Omental fat pad (tissue), 3 donors: ENCODE measurements at regions not wholly inside any gene's neighbourhood (a gene's known extent, or its start where the extent isn't known, plus 50 kb on each side); places are given as distances from the start of the nearest gene placed in this dataset.

Experiments
- ATAC-seq: fragments of 150-250 bp; one replicate; pipeline ENCODE4 v1.9.1; 2016; ENCODE audit warnings: mild to moderate bottlenecking, moderate library complexity; ENCODE audit not compliant: low FRiP score
- DNase-seq: peaks from one replicate; pipeline ENCODE4 v3.0.0-alpha.2; 2019; ENCODE audit warnings: low spot score
- TF ChIP-seq, protein P1 (sequence below), 3 donors: fragments of 450-650 bp; IDR thresholded peaks; one replicate each; pipeline ENCODE4 v1.5.1; 2016 to 2017; ENCODE audit warnings: antibody characterized with exemption in 3 of 3, mild to moderate bottlenecking in 3 of 3, moderate library complexity in 2 of 3

DNA sequence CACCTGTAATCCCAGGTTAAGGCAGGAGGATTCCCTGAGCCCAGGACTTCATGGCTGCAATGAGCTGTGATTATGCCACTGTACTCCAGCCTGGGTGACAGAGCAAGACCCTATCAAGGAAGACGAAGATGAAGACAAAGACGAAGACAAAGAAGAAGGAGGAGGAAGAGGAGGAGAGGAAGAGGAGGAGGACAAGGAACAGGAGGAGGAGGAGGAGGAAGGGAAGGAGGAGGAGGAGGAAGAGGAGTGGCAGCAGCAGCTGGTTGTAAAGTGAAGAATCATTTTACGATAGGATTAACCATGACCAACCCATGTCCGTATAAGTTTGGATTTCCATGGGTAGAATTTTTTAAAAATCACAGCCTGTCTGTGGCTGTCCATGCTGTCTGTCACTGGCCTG, 316.8 kb upstream of the TNRC6C start:
- ATAC-seq (no peak), DNase-seq (no peak)
- TF ChIP-seq, protein P1, sequence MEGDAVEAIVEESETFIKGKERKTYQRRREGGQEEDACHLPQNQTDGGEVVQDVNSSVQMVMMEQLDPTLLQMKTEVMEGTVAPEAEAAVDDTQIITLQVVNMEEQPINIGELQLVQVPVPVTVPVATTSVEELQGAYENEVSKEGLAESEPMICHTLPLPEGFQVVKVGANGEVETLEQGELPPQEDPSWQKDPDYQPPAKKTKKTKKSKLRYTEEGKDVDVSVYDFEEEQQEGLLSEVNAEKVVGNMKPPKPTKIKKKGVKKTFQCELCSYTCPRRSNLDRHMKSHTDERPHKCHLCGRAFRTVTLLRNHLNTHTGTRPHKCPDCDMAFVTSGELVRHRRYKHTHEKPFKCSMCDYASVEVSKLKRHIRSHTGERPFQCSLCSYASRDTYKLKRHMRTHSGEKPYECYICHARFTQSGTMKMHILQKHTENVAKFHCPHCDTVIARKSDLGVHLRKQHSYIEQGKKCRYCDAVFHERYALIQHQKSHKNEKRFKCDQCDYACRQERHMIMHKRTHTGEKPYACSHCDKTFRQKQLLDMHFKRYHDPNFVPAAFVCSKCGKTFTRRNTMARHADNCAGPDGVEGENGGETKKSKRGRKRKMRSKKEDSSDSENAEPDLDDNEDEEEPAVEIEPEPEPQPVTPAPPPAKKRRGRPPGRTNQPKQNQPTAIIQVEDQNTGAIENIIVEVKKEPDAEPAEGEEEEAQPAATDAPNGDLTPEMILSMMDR (IDR thresholded peaks at IDR 0.05): no peak

DNA sequence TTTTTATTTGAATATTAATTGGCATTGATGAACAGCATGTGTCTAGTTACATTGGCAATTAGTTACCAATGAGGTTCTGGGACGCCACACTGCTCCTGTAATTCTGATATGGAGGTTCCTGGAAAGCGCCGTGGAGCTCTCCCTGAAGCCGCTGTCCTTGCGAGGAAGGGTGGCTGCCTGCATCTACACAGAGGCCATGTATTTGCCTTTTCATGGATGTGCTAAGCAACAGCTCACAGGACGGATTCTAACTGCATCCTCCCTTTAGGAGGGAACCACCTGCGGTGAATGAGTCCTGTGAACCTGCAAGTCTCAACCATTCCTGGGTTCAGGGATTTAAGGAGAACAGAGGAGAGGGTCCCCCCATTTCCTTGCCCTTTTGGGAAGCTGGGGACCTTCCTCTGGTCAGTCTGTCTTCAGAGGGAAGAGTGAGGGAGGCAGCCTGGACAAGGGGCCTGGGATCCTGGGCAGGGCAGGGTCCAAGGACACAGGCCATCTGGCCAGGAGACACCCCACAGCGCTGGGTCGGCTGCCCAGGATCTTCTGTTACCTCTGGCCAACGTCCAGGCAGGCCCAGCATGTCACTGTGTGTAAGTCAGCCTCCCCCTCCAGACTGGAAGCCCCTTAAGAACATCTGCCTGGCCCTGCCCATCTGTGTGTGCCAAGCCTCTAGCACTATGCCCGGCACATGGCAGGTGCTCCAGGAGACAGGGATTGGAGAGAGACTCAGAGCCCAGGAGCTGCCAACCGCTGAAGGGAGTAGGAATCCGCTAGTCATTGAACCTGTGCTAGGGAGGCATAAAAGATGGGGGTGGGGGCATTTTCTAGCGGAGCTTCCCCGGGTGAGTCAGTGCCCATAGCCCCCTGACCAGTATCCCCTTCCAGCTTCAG, 314.1 kb upstream of the TNRC6C start:
- DNase-seq (no peak), ATAC-seq (no peak)
- TF ChIP-seq, protein P1 (IDR thresholded peaks at IDR 0.05): no peak

DNA sequence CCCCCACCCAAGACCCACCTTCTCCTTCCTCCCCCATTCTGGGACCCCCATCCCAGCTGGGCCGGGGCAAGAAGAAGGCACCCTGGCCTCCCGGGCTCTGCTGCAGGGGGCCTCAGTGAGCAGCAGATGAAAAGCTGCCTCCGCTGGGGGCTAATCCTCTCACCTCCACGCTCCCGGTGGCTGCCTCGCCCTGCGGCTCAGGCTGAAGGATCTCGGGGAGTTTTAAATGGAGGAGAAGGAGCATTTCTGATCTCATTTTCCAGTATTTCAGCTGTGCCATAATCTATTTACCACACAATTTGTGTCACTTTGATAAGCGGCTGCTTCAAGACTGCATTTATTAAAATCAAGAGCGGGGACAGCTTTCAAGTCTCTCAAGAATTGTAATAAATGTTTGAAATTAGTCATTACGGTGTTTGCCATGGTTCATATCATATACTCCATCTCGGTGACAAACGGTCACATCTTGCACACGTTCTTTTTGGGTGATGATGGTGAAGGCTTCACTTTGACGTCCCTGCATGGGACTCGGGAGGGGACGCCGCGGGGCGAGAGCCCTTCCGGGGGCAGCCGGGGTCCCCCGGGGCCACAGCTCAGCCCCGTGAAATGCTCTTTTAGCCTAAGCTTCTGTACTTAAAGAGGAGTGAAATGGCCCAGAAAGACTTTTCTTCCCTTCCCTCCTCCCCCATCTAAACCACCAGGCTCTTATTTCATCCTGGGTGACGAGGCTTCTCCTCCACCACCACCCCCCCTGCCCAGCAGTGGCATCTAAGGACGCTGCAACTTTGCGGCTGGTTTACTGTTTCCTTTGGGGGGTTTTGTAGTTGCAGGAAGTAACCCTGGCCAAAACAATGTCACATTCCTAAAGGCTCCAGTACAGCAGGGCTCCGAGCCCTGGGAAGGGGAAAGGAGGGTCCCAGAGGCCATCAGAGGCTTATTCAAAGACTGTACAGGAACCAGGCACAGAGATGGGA, 313.1 kb upstream of the TNRC6C start:
- no peak for ATAC-seq
- DNase-seq: no peak
- TF ChIP-seq, protein P1 (IDR thresholded peaks at IDR 0.05): no peak

DNA sequence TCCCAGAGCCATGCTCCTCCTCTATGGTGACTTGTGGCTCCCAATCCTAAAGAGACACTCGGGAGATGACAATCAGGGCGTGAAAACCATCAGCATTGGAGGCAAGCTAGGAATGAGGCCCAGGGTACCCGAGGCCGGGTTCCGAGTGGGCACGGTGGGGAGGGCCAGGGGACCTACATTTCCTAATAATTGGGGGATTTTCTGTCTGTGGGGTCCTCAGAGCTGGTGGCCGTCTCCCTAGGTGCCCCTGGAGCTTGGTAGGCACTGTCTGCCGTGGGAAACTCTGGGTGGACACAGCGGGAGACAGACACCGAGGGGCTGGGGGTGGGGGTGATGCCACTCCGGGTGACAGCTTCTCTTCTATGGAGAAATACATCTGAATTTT, 312.5 kb upstream of the TNRC6C start:
- DNase-seq (no peak), ATAC-seq (no peak)
- TF ChIP-seq, protein P1 (IDR thresholded peaks at IDR 0.05): no peak

DNA sequence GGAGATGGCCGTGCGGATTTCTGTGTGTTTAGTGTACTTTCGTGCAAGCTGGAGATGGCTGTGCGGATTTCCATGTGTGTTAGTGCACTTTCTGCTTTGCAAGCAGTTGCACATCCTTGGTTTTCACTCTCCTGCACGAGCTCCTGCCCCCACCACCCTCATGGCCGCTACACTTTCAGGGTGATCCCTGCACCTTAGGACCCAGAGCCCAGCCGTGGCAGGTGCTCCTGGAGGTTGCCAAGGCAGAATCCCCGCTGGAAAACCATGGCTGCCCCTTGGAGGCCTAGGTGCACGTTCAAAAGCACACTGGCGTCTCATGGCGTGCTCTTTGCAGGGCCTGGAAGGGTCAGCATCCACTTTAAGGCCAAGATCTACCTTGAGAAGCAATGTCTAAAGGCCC, 311.0 kb upstream of the TNRC6C start:
- TF ChIP-seq, protein P1 (IDR thresholded peaks at IDR 0.05): no peak
- ATAC-seq: no peak
- DNase-seq: no peak

DNA sequence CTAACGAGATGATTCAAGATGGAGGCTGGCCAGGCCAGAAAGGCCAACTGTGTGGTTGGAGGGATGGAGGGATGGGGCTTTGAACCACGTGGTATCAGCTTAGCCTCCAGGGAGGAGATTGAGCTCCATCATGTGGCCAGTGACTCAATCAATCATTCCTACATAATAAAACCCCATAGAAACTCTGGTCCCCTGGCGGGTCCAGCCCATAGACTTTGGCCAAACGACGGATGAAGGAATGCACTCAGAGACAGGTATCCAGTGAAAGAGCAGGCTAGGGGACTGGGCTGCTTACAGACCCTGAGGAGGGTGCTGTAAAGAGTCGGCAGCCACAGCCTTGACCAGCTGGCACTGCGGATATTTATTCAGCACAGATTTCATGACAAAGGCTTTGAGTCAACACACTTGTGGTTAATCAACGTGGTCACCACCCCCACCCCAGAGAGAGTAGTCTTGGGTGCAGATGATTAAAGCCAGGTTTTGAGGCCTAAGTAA, 308.7 kb upstream of the TNRC6C start:
- DNase-seq (no peak), ATAC-seq (no peak)
- TF ChIP-seq, protein P1 (IDR thresholded peaks at IDR 0.05): no peak
